GM12872 (cell line): ENCODE measurements at regions not wholly inside any gene's neighbourhood (a gene's known extent, or its start where the extent isn't known, plus 50 kb on each side); places are given as distances from the start of the nearest gene placed in this dataset.

Experiments
- TF ChIP-seq, protein P1 (sequence below): IDR thresholded peaks from 3 replicates; pipeline ENCODE4 v1.5.1; 2011; ENCODE audit warnings: low read depth, mild to moderate bottlenecking, low read length, moderate library complexity; ENCODE audit not compliant: insufficient read depth

DNA sequence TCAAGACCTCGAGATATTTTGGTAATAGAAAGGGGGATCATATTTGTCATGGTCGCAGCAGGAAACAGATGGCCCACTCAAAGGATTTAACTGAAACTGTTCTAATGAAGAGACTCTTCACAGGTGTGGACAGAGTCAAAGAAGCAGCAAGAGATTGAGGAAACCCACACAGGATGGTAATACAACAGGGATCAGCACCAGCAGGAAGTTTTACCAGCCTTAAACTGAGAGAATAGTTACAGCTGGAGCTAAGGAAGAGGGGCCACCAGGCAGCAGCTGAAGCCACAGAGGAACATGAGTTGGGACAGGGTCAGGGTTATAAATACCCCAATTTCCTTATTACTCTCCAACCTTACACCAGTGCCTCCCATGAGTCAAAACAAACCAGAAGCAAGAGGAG is 131.8 kb upstream of the UBE2E2 start:
- TF ChIP-seq, protein P1, sequence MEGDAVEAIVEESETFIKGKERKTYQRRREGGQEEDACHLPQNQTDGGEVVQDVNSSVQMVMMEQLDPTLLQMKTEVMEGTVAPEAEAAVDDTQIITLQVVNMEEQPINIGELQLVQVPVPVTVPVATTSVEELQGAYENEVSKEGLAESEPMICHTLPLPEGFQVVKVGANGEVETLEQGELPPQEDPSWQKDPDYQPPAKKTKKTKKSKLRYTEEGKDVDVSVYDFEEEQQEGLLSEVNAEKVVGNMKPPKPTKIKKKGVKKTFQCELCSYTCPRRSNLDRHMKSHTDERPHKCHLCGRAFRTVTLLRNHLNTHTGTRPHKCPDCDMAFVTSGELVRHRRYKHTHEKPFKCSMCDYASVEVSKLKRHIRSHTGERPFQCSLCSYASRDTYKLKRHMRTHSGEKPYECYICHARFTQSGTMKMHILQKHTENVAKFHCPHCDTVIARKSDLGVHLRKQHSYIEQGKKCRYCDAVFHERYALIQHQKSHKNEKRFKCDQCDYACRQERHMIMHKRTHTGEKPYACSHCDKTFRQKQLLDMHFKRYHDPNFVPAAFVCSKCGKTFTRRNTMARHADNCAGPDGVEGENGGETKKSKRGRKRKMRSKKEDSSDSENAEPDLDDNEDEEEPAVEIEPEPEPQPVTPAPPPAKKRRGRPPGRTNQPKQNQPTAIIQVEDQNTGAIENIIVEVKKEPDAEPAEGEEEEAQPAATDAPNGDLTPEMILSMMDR = no peak

DNA sequence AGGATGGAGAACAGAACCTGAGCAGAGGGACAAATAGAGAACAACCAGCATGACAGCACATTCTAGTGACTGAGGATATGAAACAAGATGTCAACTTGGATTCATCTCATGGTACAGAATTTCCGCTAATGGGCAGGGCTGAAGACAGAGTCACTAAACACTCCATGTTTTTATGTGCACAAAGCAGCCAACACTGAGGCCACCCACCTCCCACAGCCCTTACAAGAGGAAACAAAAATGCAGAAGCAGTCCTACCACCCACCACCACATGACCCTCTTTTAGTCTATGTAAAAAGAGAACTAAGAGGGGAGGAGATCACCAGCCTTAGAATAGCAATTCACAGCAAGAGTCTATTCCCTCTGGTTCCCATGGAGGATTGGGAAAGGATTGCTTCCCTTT is 131.4 kb upstream of the UBE2E2 start:
- TF ChIP-seq, protein P1 = no peak

DNA sequence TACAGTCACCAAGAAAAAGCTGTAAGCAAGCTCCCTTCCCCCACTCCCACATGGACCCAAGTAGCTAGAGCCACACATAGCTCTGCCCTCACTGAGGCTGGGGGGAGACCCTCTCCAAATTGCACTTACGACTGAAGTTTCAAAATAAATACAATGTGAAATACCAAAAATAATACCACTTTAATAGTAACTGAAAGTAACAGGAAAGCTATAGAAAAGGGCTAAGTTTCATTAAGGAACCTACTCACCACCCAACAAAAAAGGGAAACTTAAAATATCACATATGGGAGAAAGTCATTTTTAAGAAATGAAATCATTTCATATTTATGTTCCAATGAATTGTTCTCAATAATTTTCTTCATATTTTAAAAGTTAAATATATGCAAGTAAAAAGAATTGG is 130.4 kb upstream of the UBE2E2 start:
- TF ChIP-seq, protein P1 = no peak

DNA sequence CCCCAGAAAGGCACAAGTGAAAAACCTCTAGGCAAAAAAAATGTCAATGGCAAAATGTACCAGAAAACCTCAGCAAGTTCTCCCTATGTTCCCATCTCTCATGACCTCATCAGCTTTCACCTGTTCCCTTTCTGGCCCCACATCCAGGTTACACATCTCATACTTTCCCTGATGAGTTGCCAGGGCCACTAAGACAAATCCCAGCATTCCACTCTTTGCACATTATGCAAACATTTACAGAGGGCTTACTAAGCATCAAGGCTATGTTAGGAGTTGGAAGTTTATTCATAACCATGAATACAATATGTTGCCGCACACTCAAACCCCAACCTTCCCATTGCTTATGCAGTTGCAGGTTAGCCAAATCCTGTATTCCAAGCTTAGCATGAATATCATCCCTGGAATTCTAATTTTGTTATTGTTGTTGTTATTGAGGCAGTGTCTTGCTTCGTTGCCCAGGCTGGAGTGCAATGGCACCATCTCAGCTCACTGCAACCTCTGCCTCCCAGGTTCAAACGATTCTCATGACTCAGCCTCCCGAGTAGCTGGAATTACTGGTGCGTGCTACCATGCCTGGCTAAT is 129.3 kb upstream of the UBE2E2 start:
- TF ChIP-seq, protein P1 = no peak

DNA sequence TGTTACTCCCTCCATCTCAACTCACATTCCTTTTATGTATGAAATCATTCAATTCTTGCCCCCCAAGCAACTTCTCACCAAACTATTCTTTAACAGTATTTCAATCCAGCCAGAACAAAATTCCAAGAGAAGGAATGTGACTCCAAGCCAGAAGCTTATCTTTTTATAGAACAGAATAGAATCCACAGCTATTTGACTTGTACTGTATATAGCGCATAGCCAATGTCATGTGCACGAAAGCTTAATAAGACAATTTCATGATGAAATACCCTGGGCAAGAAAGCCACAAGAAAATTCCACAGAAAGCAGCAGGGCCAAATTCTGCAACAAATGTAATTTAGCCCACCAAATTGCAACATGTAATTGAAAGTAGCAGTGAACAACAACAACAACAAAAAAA is 127.6 kb upstream of the UBE2E2 start:
- TF ChIP-seq, protein P1 = no peak

DNA sequence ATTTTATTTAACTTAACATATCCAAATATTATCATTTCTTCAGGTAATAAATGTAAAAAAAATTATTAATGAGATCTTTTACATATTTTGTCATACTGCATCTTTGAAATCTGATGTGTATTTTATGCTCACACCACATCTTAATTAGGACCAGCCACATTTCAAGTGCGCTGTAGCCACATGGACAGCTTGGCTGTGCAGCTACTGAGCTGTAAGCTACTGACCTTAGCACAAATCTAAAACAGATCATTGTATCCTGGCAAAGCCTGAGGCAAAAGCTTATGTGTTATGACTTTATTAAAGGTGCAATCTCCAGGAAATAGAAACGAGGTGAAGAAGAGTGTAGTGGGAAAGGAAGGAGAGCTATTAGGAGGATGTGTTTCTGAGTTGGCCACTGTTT is 126.7 kb upstream of the UBE2E2 start:
- TF ChIP-seq, protein P1 = no peak

DNA sequence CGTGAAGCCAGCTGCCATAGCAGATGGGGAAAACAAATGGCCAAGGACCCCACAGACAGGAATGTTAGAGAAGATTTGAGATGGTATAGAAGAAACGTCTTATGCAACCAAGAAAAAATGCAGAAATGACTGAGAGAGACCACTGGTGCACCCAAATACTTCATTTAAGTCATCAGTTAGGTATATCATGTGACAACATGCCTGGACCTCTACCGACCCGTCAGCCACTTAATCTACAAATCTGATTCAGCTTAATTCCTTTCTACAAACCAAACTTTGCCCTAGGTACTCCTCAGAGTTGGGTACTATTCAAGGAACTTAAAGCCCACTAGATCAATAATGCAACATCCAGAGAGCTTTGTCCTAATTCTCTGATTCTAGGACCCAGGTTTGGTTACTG is 126.0 kb upstream of the UBE2E2 start:
- TF ChIP-seq, protein P1 = no peak
